ENCODE measurements at regions not wholly inside any gene's neighbourhood (a gene's known extent, or its start where the extent isn't known, plus 50 kb on each side); places are given as distances from the start of the nearest gene placed in this dataset.

GRCh38 chr6:23224540-23224939, 655.2 kb downstream of the HDGFL1 start:
- ATAC-seq = no peak
- intact Hi-C loops (cut with DNase I) = no loop called here
- no peak for DNase-seq

- no peak for ATAC-seq
These were observed 659.2 kb downstream of the HDGFL1 start for GRCh38 chr6:23228439-23229024.

DNA sequence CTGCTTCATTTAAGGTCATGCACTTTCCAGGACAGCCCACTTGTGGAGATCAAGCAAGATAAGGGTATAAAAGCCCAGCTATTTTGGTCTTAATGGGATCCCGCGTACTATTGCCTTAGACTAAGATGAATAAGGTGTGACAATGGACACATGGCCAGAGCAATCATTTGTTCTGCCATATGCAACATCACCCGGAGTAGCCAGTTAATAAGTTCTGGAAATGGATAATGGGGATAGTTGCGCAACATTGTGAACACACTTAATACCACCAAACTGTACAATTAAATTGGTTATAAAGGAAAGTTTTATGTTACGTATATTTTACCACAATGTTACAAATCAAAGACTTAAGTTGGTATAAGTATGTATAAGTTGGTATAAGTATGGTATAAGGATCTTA, 674.5 kb downstream of the HDGFL1 start:
- ATAC-seq = no peak
- no peak for DNase-seq
- intact Hi-C loops (cut with DNase I) = no loop called here

More at GRCh38 chr6:23228439-23229024, 659.2 kb downstream of the HDGFL1 start:
- intact Hi-C loops (cut with DNase I) = no loop called here
- DNase-seq = no peak

DNA sequence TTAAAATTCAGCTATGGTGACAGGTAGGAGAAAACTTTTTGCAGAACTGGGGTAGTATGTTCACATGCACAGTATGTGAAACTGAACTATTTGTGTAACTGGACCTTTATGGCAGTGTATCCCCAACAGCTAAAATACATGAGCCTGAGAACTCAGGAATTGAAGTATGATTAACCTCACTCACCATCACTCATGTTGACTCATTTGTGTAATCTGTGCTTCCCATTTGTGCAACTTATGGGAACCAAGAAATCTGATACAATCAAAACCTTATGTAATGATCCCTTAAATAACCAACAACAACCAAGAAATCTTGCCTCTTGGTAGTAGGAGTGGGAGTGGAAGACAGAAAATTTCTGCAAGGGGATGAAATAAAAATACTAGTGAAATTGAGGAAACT, 674.9 kb downstream of the HDGFL1 start:
- ATAC-seq = no peak
- intact Hi-C loops (cut with DNase I) = no loop called here
- DNase-seq = no peak

DNA sequence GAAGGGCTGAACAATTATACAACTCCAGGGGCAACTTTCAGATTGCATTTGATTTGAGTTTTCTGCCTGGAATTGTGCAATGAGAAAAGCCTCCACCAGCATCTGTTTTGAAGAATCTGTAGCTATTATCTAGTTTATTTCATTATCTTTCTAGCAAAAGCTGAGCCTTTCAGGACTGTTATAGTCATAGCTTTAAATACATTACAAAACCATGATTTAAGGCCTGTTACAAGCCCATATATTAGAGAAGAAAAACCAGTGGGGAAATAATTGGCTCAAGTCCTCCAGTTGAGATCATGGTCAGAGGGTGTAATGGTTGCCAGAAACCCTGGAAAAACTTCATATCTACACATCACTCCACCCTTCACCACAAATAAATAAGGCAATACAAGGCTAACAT, 676.2 kb downstream of the HDGFL1 start:
- intact Hi-C loops (cut with DNase I) = no loop called here
- ATAC-seq (no peak), DNase-seq (no peak)

GRCh38 chr6:23246896-23247295, 677.5 kb downstream of the HDGFL1 start:
- intact Hi-C loops (cut with DNase I) = no loop called here
- ATAC-seq (no peak), DNase-seq (no peak)

DNA sequence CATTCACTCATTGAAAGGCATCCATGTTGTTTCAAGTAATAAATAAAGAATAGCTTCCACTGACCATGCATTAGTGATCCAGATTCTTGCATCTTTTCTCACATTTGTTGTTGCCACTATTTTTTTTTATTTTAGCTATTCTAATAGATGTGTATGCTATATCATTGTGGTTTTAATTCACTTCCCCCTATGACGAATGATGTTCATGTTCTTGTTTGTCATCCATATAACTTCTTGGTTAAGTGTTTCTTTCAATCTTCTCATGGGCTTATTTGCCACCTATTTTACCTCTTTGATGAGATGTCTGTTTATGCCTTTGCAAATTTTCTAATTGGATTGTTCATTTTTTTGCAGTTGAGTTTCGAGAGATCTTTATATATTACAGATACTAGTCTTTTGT, 681.2 kb downstream of the HDGFL1 start:
- intact Hi-C loops (cut with DNase I) = no loop called here
- no peak for DNase-seq
- ATAC-seq = no peak

GRCh38 chr6:23262864-23263263, 693.5 kb downstream of the HDGFL1 start:
- intact Hi-C loops (cut with DNase I) = no loop called here
- no peak for DNase-seq
- no peak for ATAC-seq

- DNase-seq (no peak), ATAC-seq (no peak)
- intact Hi-C loops (cut with DNase I) = no loop called here
These were observed 695.9 kb downstream of the HDGFL1 start for GRCh38 chr6:23265270-23265669.

DNA sequence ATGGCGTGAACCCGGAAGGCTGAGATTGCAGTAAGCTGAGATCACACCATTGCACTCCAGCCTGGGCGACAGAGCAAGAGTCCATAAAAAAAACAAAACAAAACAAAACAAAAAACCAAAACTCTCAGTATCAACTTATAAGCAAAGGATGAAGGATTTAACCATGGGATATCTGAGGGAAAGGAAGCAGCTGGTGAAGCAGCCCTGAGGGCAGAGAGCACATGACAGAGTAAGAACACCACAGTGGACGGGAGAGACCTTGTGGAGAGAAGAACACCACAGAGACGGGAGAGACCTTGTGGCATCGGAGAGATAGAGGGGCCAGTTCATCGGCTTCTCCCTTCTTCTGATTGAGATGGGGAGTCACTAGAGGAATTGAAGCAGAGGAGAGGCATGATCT, 697.2 kb downstream of the HDGFL1 start:
- intact Hi-C loops (cut with DNase I) = no loop called here
- DNase-seq (no peak), ATAC-seq (no peak)

GRCh38 chr6:23267651-23268050, 698.3 kb downstream of the HDGFL1 start:
- no peak for ATAC-seq
- no peak for DNase-seq
- intact Hi-C loops (cut with DNase I) = no loop called here

GRCh38 chr6:23268348-23268747, 699.0 kb downstream of the HDGFL1 start:
- intact Hi-C loops (cut with DNase I) = no loop called here
- DNase-seq = no peak
- no peak for ATAC-seq

DNA sequence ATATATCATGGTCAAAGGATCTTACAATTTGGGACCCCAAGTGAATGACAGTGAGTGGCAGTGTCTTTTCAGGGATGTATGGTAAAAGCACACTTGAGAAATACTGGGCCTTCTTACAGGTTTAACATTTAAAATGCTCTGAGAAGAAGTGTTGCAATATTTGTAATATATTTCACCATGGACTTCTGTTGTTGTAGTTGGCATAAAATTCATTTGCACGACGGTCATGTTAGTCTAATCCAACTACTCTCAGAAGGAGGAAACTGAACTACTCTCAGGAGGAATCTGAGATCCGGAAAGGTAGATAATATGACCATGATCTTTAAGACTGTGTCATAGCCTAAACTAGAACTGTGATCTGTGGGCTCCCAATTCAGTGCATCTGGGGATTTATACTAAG, 700.1 kb downstream of the HDGFL1 start:
- intact Hi-C loops (cut with DNase I) = no loop called here
- no peak for ATAC-seq

GRCh38 chr6:23272536-23272935, 703.2 kb downstream of the HDGFL1 start:
- ATAC-seq (no peak), DNase-seq (no peak)
- intact Hi-C loops (cut with DNase I) = no loop called here

More for the DNA sequence above, 700.1 kb downstream of the HDGFL1 start:
- no peak for DNase-seq

- intact Hi-C loops (cut with DNase I) = no loop called here
- DNase-seq = no peak
- ATAC-seq = no peak
These were observed 708.3 kb downstream of the HDGFL1 start for GRCh38 chr6:23277521-23278179.

DNA sequence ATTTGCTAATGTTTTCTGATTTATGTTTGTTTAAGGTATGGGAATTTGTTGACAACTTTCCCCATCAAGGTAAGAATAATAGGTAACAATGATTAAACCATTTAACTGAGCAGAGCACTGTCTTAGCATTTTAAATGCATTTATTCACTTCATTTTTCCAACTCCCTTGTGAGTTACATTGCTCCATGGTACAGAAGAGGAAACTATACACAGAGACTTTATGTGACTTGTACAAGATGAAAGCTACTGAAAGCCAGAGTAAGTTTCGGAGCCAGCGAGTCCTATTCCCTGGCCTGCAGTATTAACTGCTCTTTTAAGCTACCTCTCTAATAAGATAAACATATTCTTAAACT, 708.8 kb downstream of the HDGFL1 start:
- intact Hi-C loops (cut with DNase I) = no loop called here
- no peak for ATAC-seq
- no peak for DNase-seq

- DNase-seq (no peak), ATAC-seq (peak in 1 of 2 donors; percentile 65)
- intact Hi-C loops (cut with DNase I) = no loop called here
These were observed 711.1 kb downstream of the HDGFL1 start for GRCh38 chr6:23280437-23280836.

DNA sequence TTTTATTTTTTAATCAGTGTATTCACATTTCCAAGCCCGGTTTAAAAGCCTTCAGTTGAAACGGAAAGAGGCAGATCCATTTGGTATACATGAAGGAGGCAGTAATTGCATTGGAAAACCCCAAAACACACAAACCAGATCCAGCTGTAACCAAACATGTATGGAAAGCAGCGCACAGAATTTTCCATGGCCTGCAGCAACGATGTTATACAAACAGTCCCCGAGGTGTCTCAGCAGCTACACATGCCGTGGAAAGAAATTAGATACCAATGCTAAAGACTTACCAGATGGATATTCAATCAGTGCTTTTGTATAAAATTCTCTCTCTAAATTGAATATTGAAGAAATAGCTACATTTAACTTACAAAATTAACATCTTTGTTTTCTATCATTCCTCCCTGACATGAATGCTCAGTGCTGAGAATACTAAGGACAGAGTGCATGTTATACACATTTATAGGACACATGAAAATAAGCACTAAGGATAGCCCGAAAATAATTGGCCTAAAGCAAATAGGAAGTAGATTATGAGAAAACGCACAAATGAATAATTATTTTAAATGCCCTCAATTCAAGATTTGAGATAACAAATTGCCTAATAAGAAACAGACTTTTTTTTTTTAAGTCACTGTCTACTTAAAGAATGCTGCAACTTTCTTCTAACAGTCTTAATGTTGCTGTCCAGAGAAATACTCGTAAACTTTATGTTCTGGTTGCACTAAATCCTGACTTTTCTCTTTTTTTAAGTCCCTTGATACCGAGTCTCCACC, 713.1 kb downstream of the HDGFL1 start:
- intact Hi-C loops (cut with DNase I) = no loop called here
- DNase-seq (no peak), ATAC-seq (no peak)

DNA sequence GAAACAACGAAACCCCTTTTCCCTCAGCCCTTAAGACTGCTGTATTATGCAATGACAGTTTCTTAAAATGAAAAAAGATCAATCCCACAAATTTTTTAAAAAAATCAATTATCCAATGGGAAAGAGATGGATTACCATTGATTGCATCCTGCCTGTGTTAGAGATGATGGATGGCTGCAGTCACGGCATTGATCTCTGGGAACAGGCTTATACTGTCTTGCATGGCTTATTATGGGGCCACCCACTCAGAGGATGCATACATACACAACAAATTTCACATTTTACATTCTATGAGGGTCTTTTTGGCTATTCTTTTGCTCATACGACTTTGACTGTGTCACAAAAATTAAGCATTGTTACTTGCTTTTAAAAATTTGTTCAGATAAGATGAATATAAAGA, 724.3 kb downstream of the HDGFL1 start:
- DNase-seq (no peak), ATAC-seq (no peak)
- intact Hi-C loops (cut with DNase I) = no loop called here

DNA sequence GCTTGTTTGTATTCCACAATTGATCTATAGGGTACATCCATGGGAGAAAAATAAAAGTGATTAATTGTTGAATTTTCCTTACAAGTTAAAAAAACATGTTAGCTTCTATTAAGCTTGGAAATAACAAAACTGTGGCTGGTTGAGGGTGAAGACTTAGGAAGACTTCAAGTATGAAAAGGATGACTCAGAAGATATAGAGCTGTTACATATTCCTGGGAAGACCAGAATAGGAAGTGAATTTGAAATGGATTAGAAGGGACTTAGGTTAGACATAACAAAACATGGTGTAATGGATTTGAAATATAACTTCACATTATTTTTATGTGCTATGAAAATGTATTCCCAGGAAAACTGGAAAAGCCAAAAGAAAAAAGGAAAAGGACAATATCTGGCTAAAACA, 732.2 kb downstream of the HDGFL1 start:
- DNase-seq = no peak

DNA sequence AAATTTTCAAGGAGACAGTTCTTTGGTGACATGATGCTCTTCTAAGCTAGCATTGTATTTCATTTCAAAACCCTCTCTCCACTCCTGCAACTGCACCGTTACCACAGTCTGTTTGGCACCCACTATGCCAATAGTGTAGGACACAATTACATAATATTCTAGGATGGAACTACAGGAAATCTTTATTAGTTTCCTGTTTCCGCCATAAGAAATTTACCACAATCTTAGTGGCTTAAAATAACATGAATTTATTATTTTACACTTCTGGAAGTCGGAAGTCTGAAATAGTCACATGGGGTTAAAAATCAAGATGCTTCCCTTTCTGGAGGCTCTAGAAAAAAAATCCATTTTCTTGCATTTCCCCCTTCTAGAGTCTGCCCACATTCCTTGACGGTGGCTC, 733.1 kb downstream of the HDGFL1 start:
- DNase-seq = no peak
- ATAC-seq = no peak
- intact Hi-C loops (cut with DNase I) = no loop called here

More for the DNA sequence above, 732.2 kb downstream of the HDGFL1 start:
- intact Hi-C loops (cut with DNase I) = no loop called here
- ATAC-seq = no peak
